HCT116 (cell line): ENCODE measurements at regions not wholly inside any gene's neighbourhood (a gene's known extent, or its start where the extent isn't known, plus 50 kb on each side); places are given as distances from the start of the nearest gene placed in this dataset.

ENCODE experiments used
- ATAC-seq: fragments of 200-7000 bp; cut with Tn5 transposase; 2 replicates; pipeline ENCODE4 v1.9.1; 2020; ENCODE audit warnings: mild to moderate bottlenecking, moderate library complexity
- BruUV-seq: library from RNA; stranded (reverse); fragments of 400-500 nt; replicated peaks from 2 replicates; lab custom pipeline; 2021; lab: Mats Ljungman, UMichigan
- CTCF ChIA-PET: fragments of 300-600 bp; sonication (Branson Sonifier 250); formaldehyde crosslinking; loops from one replicate; lab custom pipeline; 2021; ENCODE audit warnings: antibody characterized with exemption; lab: Charles Lee
- POLR2A ChIA-PET: fragments of 300-600, 350-600 bp; sonication (Branson Sonifier 250); formaldehyde crosslinking; loops from one replicate; lab custom pipeline; 2021; ENCODE audit warnings: antibody characterized with exemption; lab: Charles Lee
- RAD21 ChIA-PET, 2 experiments: fragments of 300-600 bp; sonication (Branson Sonifier 250); formaldehyde crosslinking; loops; one replicate each; lab custom pipeline; 2023; ENCODE audit warnings: low total read pairs in 2 of 2; ENCODE audit not compliant: uncharacterized antibody in 2 of 2, unreplicated experiment in 2 of 2, low non-redundant PET in 1 of 2; lab: Charles Lee
- DNase-seq: peaks from one replicate; pipeline ENCODE4 v3.0.0-alpha.2; 2010; ENCODE audit warnings: low read depth, low spot score
- H2AFZ ChIP-seq: fragments of 200-600 bp; shearing (Covaris generic), sonication (generic); 2 replicates; pipeline ENCODE4 v1.6.1; 2017; ENCODE audit warnings: low read depth, mixed run types, mixed read lengths, antibody characterized with exemption, low read length; ENCODE audit not compliant: poor library complexity, severe bottlenecking
- H3K27ac ChIP-seq: 2 replicates; pipeline ENCODE4 v1.5.1; 2012; ENCODE audit warnings: low read depth, low read length
- H3K27me3 ChIP-seq: fragments of 200-600 bp; sonication (generic); 2 replicates; pipeline ENCODE4 v1.6.1; 2016; ENCODE audit warnings: mixed run types, low read length, mixed read lengths; ENCODE audit not compliant: insufficient read depth
- H3K36me3 ChIP-seq, 2 experiments: fragments of 200-500 bp in 1 of 2; fragments of 200-600 bp in 1 of 2; sonication (Bioruptor generic) in 1 of 2; sonication (generic) in 1 of 2; 2 replicates each; pipeline versions ENCODE4 v1.5.1 to v1.6.1; 2014 to 2016; ENCODE audit warnings: low read length in 2 of 2, inconsistent platforms in 1 of 2, mixed read lengths in 1 of 2, mixed run types in 1 of 2; ENCODE audit not compliant: insufficient read depth in 2 of 2, control insufficient read depth in 1 of 2
- H3K4me1 ChIP-seq, 2 experiments: fragments of 200-600 bp in 1 of 2; sonication (generic) in 1 of 2; 2 replicates each; pipeline versions ENCODE4 v1.5.1 to v1.6.1; 2012 to 2017; ENCODE audit warnings: low read length in 2 of 2, inconsistent platforms in 1 of 2, mild to moderate bottlenecking in 1 of 2, mixed read lengths in 1 of 2, mixed run types in 1 of 2, moderate library complexity in 1 of 2; ENCODE audit not compliant: insufficient read depth in 2 of 2, control insufficient read depth in 1 of 2
- H3K4me2 ChIP-seq: fragments of 200-600 bp; sonication (generic); 2 replicates; pipeline ENCODE4 v1.6.1; 2017; ENCODE audit warnings: mixed run types, low read length, mixed read lengths
- H3K4me3 ChIP-seq, 2 experiments: fragments of 200-600 bp in 1 of 2; sonication (generic) in 1 of 2; replicated peaks in 1 of 2; 2 replicates each; pipeline ENCODE4 v1.5.1; 2011 to 2016; ENCODE audit warnings: low read length in 2 of 2, control low read depth in 1 of 2, low read depth in 1 of 2, mild to moderate bottlenecking in 1 of 2, mixed read lengths in 1 of 2, mixed run types in 1 of 2
- H3K79me2 ChIP-seq: fragments of 200-600 bp; sonication (generic); 2 replicates; pipeline ENCODE4 v1.6.1; 2017; ENCODE audit warnings: mild to moderate bottlenecking, mixed run types, low read length, moderate library complexity, mixed read lengths; ENCODE audit not compliant: insufficient read depth
- H3K9ac ChIP-seq: fragments of 200-600 bp; sonication (generic); 2 replicates; pipeline ENCODE4 v1.6.1; 2016; ENCODE audit warnings: low read length, mixed read lengths
- H3K9me2 ChIP-seq: fragments of 200-600 bp; sonication (generic), shearing (Covaris generic); 2 replicates; pipeline ENCODE4 v1.6.1; 2017; ENCODE audit warnings: mixed run types, mild to moderate bottlenecking, moderate library complexity; ENCODE audit not compliant: insufficient read depth
- H3K9me3 ChIP-seq, 2 experiments: fragments of 200-500 bp in 1 of 2; fragments of 200-600 bp in 1 of 2; sonication (Bioruptor generic) in 1 of 2; sonication (generic) in 1 of 2; 2 replicates each; pipeline ENCODE4 v1.6.1; 2014 to 2017; ENCODE audit warnings: low read length in 2 of 2, mixed read lengths in 2 of 2, inconsistent platforms in 1 of 2, low read depth in 1 of 2, mild to moderate bottlenecking in 1 of 2, mixed run types in 1 of 2, moderate library complexity in 1 of 2; ENCODE audit not compliant: control insufficient read depth in 1 of 2, insufficient read depth in 1 of 2
- H4K20me1 ChIP-seq: fragments of 200-600 bp; sonication (generic), shearing (Covaris generic); 2 replicates; pipeline ENCODE4 v1.6.1; 2017; ENCODE audit warnings: mixed run types, mild to moderate bottlenecking, moderate library complexity; ENCODE audit not compliant: insufficient read depth
- CBX3 ChIP-seq: IDR thresholded peaks from 2 replicates; pipeline ENCODE4 v1.6.1; 2012; ENCODE audit warnings: low read depth
- CEBPB ChIP-seq: IDR thresholded peaks from 2 replicates; pipeline ENCODE4 v1.6.1; 2012; ENCODE audit warnings: low read depth
- EGR1 ChIP-seq: IDR thresholded peaks from 2 replicates; pipeline ENCODE4 v1.6.1; 2012; ENCODE audit warnings: low read depth
- FOSL1 ChIP-seq: IDR thresholded peaks from 2 replicates; pipeline ENCODE4 v1.6.1; 2012; ENCODE audit warnings: low read depth
- MAX ChIP-seq: IDR thresholded peaks from 2 replicates; pipeline ENCODE4 v1.6.1; 2012
- RAD21 ChIP-seq: IDR thresholded peaks from 2 replicates; pipeline ENCODE4 v1.6.1; 2012; ENCODE audit warnings: low read depth, mild to moderate bottlenecking
- SP1 ChIP-seq: IDR thresholded peaks from 2 replicates; pipeline ENCODE4 v1.6.1; 2012; ENCODE audit warnings: low read depth
- TCF7L2 ChIP-seq: IDR thresholded peaks from 2 replicates; pipeline ENCODE4 v1.7.0; 2011; ENCODE audit warnings: borderline replicate concordance, inconsistent platforms; ENCODE audit not compliant: insufficient read depth, insufficient read length; ENCODE audit errors: extremely low read depth
- YY1 ChIP-seq: IDR thresholded peaks from 2 replicates; pipeline ENCODE4 v1.6.1; 2011; ENCODE audit warnings: low read length, low read depth, moderate library complexity, mild to moderate bottlenecking; ENCODE audit not compliant: insufficient replicate concordance; ENCODE audit errors: extremely low read depth
- intact Hi-C: fragments of 100-400 bp; cut with micrococcal nuclease; formaldehyde crosslinking; loops from 2 replicates; pipeline ENCODE4 v1.10.0; 2022

- POLR2A ChIA-PET, result no interaction called here
- ATAC-seq, result no peak
- Histone ChIP-seq H4K20me1 (no peaks in the 10 kb centered on the region), H3K4me1 (no peaks in the 10 kb centered on the region), H3K79me2 (no peaks in the 10 kb centered on the region), H3K9me3 (no peaks in the 10 kb centered on the region), H3K27ac (no peak overlapping the region), H3K27me3 (no peaks in the 10 kb centered on the region), H3K9ac (no peak overlapping the region), H3K9me2 (0 out of 2 replicates have a peak, but pooled peaks cover 2% of the 10 kb centered on the region), H2AFZ (no peak overlapping the region), H3K4me2 (no peak overlapping the region), H3K36me3 (no peaks in the 10 kb centered on the region), H3K4me3 (no peak overlapping the region)
- intact Hi-C loops, result no loop called here
- CTCF ChIA-PET, result no interaction called here
- RAD21 ChIA-PET, result no interaction called here
- TF ChIP-seq CBX3 (no peak), SP1 (no peak), TCF7L2 (no peak), EGR1 (no peak), MAX (no peak), FOSL1 (no peak), CEBPB (no peak), YY1 (no peak)
- no TSS peak for BruUV-seq
- DNase-seq, result no peak
Measured at GRCh38 chr11:11770296-11770695, 71.5 kb upstream of the USP47 start.

- no peak overlapping the region for H3K4me2 ChIP-seq
- H3K79me2 ChIP-seq, result no peaks in the 10 kb centered on the region
- POLR2A ChIA-PET, result no interaction called here
- CTCF ChIA-PET, result no interaction called here
- H3K4me1 ChIP-seq, result no peaks in the 10 kb centered on the region
- no TSS peak for BruUV-seq
- H3K4me3 ChIP-seq, result no peak overlapping the region
- DNase-seq (no peak), ATAC-seq (no peak)
- H2AFZ ChIP-seq, result no peak overlapping the region
- no peak for TF ChIP-seq YY1
- TF ChIP-seq CEBPB, result no peak
- TF ChIP-seq RAD21, result no peak
- H3K9me3 ChIP-seq, result no peaks in the 10 kb centered on the region
- H3K27ac ChIP-seq, result no peak overlapping the region
- H3K9ac ChIP-seq, result no peak overlapping the region
- no peaks in the 10 kb centered on the region for H3K27me3 ChIP-seq
- RAD21 ChIA-PET, result no interaction called here
- H3K9me2 ChIP-seq, result 0 out of 2 replicates have a peak, but pooled peaks cover 2% of the 10 kb centered on the region
- no peaks in the 10 kb centered on the region for H3K36me3 ChIP-seq
- H4K20me1 ChIP-seq, result no peaks in the 10 kb centered on the region
- intact Hi-C loops, result no loop called here
Measured at GRCh38 chr11:11769782-11770181, 72.0 kb upstream of the USP47 start.
